ENCODE measurements at regions not wholly inside any gene's neighbourhood (a gene's known extent, or its start where the extent isn't known, plus 50 kb on each side); places are given as distances from the start of the nearest gene placed in this dataset.
A peak's percentile ranks its signal among the peaks of the same experiment; 100 is the strongest.

- no peak for DNase-seq
Observed at GRCh38 chr18:46269275-46269674, 165.1 kb downstream of the HAUS1 start.

DNA sequence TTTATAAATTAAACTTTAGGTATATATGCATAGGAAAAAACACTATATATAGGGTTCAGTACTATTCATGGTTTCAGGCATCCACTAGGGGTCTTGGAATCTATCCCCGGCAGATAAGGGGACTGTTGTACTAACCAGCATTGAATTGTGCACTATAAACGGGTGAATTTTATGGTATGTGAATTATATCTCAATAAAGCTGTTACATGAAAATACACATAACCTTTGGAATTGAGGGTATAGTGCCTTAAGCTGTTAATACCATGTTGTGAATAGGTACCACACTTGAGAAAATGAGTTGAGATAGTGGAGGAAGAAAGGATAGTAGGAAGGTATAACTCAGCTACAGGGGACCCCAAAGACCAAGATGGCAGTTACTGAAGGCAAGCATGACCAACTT lies 167.3 kb downstream of the HAUS1 start:
- no peak for DNase-seq

GRCh38 chr18:46273861-46274260 lies 169.7 kb downstream of the HAUS1 start:
- DNase-seq, result no peak

GRCh38 chr18:46274266-46274665 lies 170.1 kb downstream of the HAUS1 start:
- DNase-seq, result no peak

- no peak for DNase-seq
Observed at GRCh38 chr18:46275370-46275769, 171.2 kb downstream of the HAUS1 start.

DNA sequence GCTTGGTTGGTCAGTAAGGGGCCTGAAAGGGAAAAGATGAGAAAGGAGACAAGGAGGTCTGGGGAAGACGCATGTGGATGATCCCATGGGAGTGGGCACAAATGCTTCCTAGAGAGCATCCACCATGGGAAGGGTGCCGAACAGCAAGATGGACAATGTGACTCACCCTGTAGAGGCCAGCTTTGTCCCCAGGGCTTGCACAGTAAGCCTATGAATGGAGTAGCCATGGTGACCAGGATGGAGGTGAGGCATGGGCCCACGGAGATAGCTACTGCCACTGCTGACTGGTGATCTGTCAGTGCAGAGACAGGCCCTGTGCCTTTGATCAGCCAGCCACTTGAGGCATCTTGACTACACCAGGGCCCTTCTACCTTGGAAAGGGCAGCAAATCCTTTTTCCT lies 172.6 kb downstream of the HAUS1 start:
- DNase-seq, result no peak

DNA sequence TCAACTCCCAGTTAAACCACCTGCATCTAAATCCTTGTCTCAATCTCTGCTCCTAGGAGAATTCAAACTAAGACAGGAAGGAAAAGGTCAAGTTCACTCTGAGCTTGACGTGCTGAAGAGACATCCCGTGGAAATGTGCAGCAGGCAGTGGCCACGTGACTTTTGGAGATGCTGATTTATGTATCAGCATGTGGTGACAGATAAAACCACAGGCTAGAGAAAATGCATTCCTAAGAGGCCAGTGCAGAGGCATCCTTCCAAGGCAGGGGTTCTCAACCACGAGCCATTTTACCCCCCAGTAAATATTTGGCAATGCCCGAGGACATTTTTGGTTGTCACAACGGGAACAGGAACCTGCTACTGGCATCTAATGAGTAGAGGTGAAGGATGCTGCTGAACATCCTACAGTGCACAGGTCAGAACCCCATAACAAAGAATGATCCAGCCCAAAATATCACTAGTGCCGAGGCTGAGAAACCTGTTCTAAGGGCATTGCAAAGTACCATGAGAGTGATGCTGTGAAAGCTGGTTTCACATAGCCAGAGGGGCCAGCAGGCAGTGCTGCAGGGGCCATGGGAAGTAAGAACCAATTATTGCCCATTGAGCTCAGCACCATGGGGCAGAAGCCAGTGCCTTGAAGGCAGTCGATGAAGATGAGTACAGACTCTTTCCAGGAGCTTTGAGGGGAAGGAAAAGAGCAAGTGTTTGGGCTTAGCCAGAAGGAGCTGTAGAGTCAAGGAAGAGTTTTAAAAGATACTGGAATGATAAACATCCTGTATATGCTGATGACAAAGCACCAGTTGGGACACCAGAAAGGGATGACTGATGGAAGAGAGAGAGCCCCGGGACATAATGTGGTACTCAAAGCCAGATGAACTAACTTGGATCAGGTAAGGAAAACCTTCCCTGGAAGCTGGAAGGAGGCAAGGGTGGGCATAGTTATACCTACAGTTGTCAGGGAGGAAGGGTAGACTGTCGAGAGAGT lies 174.6 kb downstream of the HAUS1 start:
- DNase-seq, result no peak

DNA sequence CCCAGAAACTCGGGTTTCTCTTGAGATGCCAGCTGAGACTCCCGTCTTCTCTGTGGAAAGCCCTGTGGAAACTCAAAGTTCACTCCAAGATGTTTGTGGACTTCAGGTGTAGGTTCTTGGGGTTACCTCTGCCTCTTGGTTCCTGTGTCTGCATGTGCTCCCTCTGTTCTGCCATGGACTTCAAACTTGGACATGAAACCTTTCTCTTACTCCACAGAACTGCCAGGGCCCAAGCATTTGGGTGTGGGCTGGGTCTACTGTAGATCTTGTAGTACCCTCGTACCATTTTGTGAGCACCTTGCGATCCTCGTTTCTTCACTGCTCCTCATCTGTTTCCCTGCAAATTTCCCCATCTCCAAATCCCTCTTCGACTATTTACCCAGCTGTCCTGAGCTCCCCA lies 175.5 kb downstream of the HAUS1 start:
- DNase-seq, result no peak

DNA sequence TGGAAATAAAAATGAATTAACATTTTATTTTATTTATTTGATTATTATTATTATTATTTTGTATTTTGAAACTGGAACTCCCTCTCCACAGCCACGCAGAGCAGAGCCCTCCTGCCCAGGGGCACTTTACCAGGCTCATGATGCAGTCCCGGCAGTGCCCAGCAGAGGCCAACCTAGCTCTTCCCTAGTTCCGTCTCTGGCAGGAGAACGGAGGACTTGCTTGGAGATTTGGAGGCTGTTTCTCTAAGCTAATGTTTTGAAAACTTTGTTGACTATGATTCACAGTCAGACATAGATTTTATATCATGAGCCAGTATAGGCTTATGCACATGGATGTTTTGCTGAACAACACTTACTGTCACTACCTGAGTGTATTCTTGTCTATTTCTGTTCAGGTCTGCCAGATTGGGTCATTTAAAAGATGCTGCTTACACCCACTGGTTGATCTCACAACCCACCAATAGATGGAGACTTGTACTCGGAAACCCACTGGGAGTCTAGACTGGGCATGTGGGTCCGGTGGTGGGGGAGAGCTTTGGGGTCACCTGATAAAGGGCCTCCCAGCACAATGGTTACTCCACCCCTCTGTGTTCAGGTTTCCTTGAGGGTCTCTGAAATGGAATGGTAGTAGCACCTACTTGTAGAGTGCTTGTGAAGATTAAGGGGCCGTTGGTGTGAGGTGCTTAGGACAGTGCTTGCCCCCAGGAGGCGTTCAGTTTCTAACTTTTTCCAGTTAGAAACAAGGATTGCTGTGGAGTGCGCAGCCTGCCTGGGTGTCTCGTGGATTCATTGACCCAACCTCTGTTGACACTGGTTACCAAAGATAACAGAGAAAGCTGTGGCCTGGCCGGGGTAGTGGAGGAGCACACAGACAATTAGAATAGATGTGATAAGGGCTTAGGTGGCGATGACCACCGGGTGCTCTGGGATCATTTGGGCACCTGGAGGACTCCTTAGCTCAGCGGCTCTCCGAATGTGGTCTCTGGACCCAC lies 177.3 kb downstream of the HAUS1 start:
- peak; percentile 39 for DNase-seq

DNA sequence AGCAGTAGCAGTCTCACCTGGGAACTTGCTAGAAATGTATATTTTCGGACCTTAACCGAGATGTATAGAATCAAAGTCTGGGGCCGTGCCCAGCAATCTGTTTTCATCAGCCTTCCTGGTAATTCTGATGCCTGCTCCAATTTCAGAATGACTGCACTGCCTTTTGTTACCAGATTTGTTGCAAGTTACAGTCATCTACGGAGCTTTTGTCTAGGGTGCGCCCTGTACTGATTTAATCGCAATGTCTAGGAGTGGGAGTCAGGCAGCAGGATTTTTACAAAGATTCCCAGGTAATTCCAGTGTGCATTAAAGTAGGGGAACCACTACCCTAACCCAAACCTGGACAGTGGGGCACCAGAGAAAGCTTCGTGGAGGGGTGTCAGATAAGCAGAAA lies 178.0 kb downstream of the HAUS1 start:
- DNase-seq, result no peak

- DNase-seq, result no peak
Observed at GRCh38 chr18:46282646-46283045, 178.5 kb downstream of the HAUS1 start.

- DNase-seq, result no peak
Observed at GRCh38 chr18:46283268-46283667, 179.1 kb downstream of the HAUS1 start.

DNA sequence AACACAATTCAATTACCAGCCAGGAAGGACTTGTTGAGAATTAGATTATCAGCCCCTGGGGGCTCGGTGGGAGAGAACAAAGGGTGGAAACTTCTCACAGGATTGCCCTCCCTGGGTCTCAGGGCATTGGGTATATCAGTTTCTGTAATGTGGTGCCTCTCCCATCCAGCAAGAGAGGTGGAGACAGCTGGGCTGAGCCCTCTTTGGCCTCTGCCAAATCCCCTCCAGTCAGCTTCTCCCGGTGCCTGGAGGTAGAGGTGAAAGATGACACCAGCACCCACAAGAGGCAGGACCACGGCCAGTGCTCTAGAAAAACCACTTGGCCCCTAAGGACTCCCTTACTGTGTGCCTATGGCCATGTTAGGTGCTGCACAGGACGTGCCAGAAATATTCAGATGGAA lies 179.7 kb downstream of the HAUS1 start:
- DNase-seq, result no peak

- DNase-seq, result no peak
Observed at GRCh38 chr18:46289463-46289862, 185.3 kb downstream of the HAUS1 start.

DNA sequence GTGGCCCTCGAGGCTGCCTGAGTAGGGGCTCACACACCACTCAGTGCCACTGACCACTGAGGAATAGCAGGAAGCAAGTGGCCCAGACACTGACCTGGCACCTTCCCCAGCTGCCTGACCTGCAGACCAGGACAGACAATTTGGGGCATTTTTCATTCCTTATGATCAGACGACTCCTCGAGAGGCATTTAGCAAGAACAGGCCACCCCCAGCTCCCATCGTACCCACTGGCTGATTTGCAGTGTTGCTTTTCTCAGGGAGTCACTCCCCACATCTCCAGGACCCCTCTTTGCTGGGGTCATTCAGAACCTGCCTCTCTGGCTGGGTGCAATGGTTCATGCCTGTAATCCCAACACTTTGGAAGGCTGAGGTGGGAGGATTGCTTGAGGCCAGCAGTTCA lies 185.7 kb downstream of the HAUS1 start:
- DNase-seq, result no peak

GRCh38 chr18:46290440-46291020 lies 186.3 kb downstream of the HAUS1 start:
- no peak for DNase-seq

GRCh38 chr18:46291149-46291548 lies 187.0 kb downstream of the HAUS1 start:
- DNase-seq, result no peak

GRCh38 chr18:46293742-46294181 lies 189.6 kb downstream of the HAUS1 start:
- no peak for DNase-seq

DNA sequence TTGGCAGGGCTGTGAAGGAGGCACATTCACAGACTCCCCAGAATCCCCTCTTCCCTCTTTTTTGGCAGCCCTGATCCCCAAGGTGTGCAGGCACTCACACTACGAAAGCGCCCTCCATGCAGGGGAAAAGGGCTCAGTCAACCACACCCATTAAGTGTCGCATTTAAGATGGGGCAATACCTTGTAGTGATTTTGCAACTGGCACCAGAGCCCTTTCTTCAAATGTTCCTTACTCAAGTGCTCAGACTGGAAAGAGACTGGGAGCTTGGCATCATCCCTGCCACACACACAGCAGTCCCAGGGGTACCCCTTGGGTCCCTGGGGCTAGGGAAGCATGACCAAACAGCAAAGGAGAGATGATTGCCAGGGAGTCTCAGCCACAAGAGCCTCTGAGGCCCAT lies 190.1 kb downstream of the HAUS1 start:
- DNase-seq, result no peak

DNA sequence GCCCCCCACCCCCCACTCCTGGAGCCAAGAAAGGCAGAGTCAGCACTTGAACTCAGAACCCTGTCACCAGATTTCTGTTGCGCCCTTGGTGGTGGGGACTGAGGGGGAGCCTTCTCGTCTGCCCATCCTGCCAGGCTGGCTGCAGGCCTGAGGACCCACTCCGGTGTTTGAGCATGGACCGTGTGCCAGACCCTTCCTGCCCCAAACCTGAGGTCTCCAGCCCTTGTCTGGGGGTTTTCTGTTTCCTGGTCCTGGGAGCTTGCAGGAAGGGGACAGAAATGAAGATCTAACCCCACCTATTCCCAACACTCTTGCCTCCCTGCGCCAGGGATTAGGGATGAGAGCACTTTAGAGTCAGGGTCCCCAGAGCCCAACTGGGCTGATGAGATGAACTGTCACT lies 190.6 kb downstream of the HAUS1 start:
- no peak for DNase-seq

DNA sequence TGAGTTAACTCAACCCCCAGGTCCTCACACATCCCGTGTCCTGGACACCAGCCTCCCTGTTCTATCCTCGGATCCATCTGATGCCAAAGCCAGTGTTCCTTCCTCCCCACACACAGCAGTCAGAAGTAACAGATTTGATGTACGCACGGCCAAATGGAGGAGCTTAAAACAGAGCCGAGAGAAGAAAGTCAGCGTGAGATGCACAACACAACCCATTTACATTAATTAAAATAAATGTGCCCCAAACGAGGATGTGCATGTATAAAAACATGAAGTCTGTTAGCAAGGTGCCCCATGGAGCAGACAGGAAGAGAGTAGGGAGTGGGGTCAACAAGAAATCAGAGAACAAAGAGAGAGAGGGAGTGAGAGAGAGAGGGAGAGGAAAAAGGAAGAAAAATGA lies 191.2 kb downstream of the HAUS1 start:
- DNase-seq, result no peak

DNA sequence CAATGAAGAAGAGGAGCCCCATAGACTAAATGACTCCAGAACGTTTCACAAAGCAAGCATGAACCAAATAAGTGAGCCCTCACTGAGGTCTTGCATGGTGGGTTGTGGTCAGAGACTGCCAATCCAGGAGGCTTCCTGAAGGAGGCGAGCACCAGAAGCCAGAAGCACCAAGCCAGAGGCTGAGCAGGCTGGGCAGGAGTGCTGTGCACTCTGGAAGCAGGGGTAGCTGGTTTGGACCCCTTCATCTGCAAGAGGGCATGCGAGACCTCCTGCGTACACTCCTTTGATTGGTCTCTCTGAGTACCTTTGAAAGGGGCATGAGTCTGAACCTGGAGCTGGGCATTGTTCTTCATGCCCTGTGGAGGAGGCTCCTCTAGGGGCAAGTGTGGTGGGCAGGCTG lies 192.5 kb downstream of the HAUS1 start:
- no peak for DNase-seq

GRCh38 chr18:46297124-46297523 lies 192.9 kb downstream of the HAUS1 start:
- DNase-seq, result no peak

Measured in NK-92 treated with Interleukin-12 subunit alpha and Interleukin-12 subunit beta, amount 100 ng/mL, for 24 hours (cell line).